NCI-H1092 (cell line): ENCODE measurements at regions not wholly inside any gene's neighbourhood (a gene's known extent, or its start where the extent isn't known, plus 50 kb on each side); places are given as distances from the start of the nearest gene placed in this dataset.
A peak's percentile ranks its signal among the peaks of the same experiment; 100 is the strongest.

Experiments used
- DNase-seq: peaks from one replicate; lab custom pipeline; 2025; lab: John Stamatoyannopoulos, UW

DNA sequence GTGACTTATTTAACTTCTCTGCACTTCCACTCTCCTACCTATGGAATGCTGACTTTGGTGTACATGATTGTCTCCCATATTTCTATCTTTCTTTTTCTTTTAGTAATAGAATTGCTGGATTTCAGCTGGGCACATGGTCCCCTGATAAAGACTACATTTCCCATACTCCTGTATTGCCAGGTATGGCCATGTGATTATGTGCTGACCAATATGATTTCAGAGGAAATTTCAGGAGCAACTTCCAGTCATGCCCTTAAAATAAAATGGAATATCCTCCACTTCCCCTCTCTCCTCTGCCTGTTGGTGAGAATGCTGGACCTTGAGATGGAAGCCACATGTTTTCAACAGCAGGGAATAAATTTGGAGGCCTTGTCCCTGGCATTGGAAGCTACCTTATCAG is 130.7 kb upstream of the IGSF21 start:
- no peak for DNase-seq

GRCh38 chr1:17978016-17978415 is 129.6 kb upstream of the IGSF21 start:
- no peak for DNase-seq

DNA sequence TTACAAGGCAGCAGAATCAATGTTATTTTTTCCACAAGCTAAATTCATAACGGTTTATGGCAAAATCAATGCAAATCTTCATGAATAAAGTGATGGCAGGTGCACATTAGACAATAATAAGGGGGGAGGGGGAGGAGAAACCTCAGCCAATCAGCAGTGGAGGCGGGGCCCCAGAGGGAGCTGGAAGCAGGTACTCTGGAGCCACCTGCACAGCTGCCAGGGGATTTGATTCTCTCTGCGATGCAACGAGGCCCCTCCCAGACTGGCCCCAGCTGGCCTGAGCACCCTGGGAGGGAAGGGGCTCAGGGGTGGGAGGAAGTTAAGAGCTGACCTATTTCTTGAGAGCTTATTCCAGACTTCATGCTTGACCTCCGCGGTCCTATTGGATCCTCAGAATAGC is 127.8 kb upstream of the IGSF21 start:
- DNase-seq = no peak

- no peak for DNase-seq
These were observed 125.4 kb upstream of the IGSF21 start for GRCh38 chr1:17982197-17982596.

DNA sequence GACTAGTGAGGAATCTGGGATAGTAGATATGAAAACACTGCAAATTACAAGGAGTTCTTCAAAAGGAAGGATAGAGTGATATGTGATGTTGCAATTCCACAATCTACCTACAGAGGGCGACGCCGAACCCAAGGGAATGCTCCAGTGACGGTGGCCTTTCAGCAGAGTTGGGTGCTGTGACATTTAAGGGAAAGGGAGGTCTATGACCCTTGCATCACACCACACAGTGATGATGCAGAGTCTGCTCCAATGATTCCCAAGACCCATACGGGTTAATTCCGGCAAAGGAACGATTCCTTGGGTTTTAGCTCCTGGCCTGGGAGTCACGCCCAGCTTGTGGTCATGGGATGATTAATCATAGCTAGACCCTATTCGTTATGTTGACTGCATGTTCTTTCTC is 123.0 kb upstream of the IGSF21 start:
- DNase-seq = peak; percentile 38

GRCh38 chr1:17986156-17986555 is 121.4 kb upstream of the IGSF21 start:
- DNase-seq = no peak

- DNase-seq = no peak
These were observed 117.2 kb upstream of the IGSF21 start for GRCh38 chr1:17990401-17990800.

DNA sequence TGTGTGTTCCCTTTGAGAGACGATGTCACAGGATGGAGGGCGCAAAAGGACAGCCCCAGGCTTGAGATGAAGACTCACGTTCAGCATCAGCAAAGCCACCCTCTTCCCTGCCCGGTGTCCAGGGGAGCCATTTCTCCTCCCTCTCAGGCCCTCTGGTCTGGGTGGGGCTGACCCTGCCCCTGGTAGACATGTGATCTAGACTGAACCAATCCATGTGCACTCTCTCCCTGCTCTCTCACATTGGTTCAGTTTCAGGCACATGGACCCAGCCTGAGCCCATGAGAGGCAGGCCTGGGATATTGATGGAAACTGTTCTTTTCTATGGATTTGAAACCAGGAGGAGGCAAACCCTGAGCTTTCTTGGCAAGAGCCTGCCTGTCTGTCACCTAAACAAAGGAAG is 115.6 kb upstream of the IGSF21 start:
- no peak for DNase-seq

GRCh38 chr1:17992800-17993199 is 114.8 kb upstream of the IGSF21 start:
- DNase-seq = no peak

GRCh38 chr1:17994046-17994445 is 113.6 kb upstream of the IGSF21 start:
- peak; percentile 18 for DNase-seq

DNA sequence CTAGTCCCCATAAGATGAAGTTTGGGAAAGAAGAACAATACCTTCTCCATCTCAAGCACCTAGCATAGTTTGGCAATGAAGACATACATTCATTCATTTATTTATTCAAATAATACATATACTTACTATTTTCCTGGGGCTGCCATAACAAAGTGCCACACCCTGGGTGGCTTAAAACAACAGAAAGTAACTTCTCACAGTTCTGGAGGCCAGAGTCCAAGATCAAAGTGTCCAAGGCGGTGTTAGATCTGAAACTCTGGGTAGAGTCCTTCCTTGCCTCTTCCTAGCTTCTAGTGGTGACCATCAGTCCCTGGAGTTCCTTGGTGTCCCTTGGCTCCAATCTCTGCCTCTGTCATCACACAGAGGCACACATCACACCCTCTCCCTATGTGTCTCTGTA is 112.1 kb upstream of the IGSF21 start:
- no peak for DNase-seq

- no peak for DNase-seq
These were observed 108.7 kb upstream of the IGSF21 start for GRCh38 chr1:17998889-17999288.

- no peak for DNase-seq
These were observed 107.7 kb upstream of the IGSF21 start for GRCh38 chr1:17999884-18000283.

DNA sequence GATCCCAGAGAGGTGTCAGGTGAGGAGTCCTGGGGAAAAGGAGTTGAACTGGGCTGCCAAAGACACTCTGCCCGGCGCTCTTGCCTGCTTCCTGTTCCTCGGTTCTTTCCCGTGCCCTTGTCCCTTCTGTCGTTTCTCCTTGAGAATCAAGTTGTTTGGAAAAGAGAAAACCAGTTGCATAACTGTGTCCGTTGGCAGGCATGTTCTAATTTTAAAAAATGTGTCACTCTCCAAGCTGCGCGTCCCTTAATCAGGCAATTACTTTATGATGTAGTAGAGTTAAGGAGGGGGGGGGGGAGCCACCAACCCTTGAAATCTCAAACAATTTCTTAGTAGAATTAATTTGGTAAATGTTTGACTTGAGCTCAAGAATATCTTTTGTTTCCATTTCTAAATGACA is 105.9 kb upstream of the IGSF21 start:
- no peak for DNase-seq

- no peak for DNase-seq
These were observed 103.3 kb upstream of the IGSF21 start for GRCh38 chr1:18004278-18004677.

DNA sequence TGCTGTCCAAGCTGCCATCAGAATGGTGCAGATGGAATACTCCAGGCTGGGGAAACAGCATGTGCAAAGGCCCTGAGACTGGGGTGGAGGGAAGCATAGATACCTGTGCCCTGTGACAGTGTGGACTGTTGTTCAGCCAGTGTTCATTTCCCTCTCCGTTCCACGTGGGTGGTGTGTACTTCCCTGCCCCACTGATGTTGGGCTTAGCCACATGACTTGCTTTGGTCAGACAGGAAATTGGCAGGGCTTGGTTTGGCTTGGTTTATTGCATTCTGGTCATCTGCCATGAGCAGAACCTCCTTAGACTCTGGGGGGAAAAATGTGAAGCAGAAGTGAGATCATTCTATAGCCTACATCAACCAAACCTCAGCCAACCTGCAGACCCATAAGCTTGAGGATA is 102.4 kb upstream of the IGSF21 start:
- DNase-seq = no peak

DNA sequence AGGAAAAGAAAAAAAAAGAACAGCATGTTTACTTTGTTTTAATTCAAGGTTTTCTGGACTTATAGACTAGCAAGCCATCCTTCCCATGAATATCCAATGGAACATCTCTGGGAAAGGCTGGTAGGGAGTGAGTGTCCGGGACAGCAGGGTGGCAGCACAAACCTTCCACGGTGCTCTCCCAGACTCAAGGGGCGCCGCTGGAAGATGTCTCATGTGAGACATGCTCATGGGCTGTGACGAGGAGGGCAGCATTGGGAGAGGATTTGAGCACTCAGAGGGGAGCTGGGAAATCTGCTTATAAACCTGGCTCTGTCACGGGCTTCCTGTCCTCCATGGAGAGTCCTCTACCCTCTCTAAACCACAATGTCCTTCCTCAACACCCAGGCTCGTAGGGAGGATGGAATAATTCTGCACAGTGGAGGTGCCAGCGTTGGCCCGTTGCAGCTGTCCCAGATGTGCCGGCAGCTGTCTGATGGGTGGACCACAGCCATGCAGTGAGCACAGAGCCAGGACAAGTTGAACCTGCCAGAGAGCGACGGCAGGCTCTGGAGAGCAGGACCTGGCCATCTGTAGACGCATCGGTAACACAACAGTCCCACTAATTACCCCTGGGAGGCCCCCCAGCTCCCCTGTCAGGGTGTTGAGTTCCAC is 100.1 kb upstream of the IGSF21 start:
- DNase-seq = no peak

GRCh38 chr1:18008081-18008480 is 99.5 kb upstream of the IGSF21 start:
- DNase-seq = no peak

DNA sequence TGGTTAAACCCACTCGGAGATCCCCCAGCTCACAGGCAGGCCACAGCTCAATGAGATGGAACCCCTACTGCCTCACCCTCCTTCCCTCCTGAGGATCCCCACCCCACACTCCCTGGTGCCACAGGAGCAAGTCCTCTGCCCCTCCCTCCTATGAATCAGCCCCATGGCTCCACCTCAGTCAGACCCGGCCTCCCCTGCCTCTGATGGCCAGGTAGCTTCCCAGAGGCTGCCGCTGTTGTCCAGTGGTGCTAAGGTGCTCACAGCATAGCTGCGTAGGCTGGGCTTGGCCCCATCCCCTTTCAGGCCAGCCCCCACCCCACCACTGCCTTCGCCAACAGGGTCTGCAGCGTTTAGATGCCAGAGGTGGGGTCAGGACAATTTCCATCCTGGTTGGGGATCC is 98.5 kb upstream of the IGSF21 start:
- no peak for DNase-seq

DNA sequence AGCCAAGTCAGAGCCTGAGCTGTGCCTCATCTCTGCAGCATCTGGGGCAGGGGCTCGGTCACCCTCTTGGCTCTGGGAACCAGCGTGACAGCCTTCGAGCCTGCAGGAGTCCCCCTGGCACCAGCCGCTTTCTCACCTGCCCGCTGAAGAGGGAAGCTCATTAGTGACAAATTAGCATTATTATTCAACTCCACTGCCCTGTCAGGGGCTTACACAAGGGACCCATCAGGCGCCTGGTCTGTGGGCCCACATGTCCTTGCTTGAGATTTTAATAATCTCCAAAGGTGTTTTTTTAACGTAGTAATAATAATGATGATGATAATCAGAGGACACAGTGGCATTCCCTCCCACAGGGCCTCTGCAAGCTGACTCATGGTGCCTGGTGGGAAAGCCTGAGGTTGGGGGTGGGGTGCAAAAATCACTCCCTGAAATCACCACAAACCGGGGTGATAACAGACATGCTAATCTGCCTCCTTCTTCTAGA is 98.1 kb upstream of the IGSF21 start:
- DNase-seq = no peak

GRCh38 chr1:18010408-18010807 is 97.2 kb upstream of the IGSF21 start:
- DNase-seq = no peak

- no peak for DNase-seq
These were observed 96.7 kb upstream of the IGSF21 start for GRCh38 chr1:18010945-18011344.

- no peak for DNase-seq
These were observed 95.9 kb upstream of the IGSF21 start for GRCh38 chr1:18011703-18012102.

- DNase-seq = no peak
These were observed 94.9 kb upstream of the IGSF21 start for GRCh38 chr1:18012686-18013085.

GRCh38 chr1:18013216-18013615 is 94.4 kb upstream of the IGSF21 start:
- DNase-seq = no peak
